ENCODE measurements at regions not wholly inside any gene's neighbourhood (a gene's known extent, or its start where the extent isn't known, plus 50 kb on each side); places are given as distances from the start of the nearest gene placed in this dataset.

DNA sequence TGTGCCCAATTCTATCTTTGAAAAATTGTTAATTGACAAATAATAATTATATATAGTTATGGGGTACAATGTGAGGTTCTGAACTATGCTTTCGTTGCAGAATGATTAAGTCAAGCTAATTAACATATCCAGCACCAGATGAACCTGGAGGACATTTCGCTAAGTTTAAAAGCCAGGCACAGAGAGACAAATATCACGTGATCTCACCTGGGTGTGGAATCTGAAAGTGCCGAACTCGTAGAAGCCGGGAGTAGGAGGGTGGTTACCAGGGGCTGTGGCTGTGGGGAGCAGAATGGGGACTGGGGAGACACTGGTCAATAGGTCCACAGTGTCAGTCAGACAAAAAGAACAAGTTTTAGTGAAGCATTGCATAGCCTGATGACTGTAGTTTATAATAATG is 332.9 kb upstream of the SHH start:
- no peak for FAIRE-seq

GRCh38 chr7:156143683-156144082 is 331.4 kb upstream of the SHH start:
- no peak for FAIRE-seq

GRCh38 chr7:156143158-156143557 is 330.9 kb upstream of the SHH start:
- FAIRE-seq: no peak

- no peak for FAIRE-seq
These were observed 329.7 kb upstream of the SHH start for GRCh38 chr7:156141941-156142340.

- no peak for FAIRE-seq
These were observed 328.6 kb upstream of the SHH start for GRCh38 chr7:156140896-156141295.

- FAIRE-seq: no peak
These were observed 328.2 kb upstream of the SHH start for GRCh38 chr7:156140447-156140846.

GRCh38 chr7:156139633-156140032 is 327.4 kb upstream of the SHH start:
- FAIRE-seq: no peak

DNA sequence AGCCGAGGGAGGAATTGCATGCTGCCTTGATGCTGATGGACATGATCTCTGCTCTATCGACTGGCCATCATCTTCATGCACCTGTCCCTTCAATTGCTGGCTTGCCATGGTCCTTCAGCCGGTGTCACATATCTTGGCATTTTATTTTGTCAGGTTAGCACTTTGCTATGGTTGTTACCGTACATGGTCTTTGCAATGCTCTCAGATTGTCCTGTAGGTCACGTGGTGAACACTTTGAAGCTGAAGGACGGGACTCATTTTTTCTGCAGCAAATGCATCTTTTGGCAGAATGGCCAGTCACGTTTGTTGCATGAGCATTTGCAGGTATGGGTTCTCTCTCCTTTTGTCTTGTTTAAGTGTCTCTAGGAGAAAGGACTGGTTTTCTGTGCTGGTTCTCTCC is 326.8 kb upstream of the SHH start:
- FAIRE-seq: no peak

DNA sequence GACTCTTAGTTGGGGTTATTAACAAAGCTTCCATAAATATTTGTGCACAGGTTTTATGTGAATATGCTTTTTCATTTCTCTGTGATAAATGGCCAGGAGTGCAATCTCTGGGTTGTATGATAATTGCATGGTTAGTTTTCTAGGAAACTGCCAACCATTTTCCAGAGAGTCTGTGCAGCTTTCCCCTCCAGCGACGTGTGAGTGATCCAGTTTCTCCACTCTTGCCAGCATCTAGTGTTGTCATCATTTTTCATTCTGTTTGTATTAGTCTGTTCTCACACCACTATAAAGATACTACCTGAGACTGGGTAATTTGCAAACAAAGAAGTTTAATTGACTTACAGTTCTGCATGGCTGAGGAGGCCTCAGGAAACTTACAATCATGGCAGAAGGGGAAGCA is 319.6 kb upstream of the SHH start:
- FAIRE-seq: no peak

DNA sequence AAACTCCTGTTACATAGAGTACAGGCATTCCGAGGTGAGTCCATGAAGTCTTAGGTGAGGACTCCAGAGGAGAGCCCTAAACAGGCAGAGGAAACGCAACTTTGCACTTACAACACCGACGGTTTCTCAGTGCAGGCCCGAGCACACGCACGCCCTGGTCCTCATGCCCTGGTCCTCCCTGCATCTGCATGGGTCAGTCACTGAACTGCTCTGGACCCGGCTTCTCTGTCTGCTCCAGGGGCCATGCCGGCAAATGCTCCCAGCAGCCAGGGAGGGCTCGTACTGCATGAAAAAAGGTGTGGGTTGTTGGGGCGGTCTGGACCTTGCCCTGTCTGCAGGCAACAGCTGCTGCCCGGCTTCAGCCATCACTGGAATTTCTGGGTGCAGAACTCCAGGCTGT is 317.3 kb upstream of the SHH start:
- FAIRE-seq: no peak

DNA sequence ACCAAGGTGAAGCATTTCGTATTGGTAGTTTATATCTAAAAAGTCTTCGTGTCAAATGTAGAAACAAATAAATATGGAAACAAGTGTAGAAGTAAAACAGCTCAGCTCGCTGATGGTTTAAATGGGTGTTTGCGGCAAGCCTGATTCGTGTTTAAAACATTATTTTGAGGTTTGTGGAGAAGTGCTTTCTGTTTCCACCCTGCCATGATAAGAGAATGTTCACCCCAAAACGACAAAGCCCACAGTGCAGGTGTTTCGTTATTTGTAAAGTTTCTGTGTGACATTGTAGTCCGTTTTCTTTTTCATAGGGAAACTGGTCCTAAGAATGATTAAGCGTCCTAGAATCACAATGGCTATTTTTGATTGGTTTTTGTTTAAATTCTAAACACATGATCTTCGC is 316.2 kb upstream of the SHH start:
- no peak for FAIRE-seq

- no peak for FAIRE-seq
These were observed 315.2 kb upstream of the SHH start for GRCh38 chr7:156127166-156128134.

- FAIRE-seq: no peak
These were observed 313.8 kb upstream of the SHH start for GRCh38 chr7:156125841-156126730.

DNA sequence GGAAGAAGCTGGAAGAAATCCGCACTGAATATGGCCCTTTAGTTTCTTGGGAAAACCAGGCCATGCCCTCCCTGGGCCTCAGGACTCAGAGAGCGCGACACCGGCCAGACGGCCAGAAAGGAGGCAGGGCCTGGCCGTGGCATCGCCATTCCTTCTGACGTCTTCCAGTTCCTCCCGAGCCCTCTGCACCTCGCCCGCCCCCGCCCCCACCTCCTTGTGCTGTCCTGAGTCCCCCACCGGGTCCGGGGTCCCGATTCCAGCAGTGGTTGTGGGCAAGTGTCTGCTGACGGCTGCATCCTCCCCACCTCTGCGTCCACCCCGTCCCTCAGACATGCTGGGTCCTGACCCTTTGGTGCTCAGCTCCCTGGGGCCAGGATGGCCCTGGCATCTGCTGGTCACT is 312.1 kb upstream of the SHH start:
- no peak for FAIRE-seq

DNA sequence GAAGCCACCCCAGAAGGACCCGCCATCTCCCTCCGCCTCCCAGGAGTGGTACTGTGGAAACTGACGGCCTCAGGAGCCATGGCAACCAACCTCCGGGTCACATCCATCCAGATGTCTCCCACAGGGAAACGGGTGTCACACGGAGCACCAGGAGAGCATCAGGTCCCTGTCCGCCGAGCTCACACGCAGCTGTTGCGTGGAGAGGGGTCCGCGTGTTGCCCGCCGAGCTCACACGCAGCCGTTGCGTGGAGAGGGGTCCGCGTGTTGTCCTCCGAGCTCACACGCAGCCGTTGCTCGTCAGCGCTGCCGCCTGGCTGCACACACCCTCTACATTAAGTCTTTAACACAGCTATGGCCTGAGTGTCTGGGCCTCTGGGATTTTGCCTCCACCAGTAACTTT is 311.1 kb upstream of the SHH start:
- FAIRE-seq: no peak

GRCh38 chr7:156122752-156123354 is 310.6 kb upstream of the SHH start:
- FAIRE-seq: no peak

- no peak for FAIRE-seq
These were observed 309.7 kb upstream of the SHH start for GRCh38 chr7:156121956-156122355.

DNA sequence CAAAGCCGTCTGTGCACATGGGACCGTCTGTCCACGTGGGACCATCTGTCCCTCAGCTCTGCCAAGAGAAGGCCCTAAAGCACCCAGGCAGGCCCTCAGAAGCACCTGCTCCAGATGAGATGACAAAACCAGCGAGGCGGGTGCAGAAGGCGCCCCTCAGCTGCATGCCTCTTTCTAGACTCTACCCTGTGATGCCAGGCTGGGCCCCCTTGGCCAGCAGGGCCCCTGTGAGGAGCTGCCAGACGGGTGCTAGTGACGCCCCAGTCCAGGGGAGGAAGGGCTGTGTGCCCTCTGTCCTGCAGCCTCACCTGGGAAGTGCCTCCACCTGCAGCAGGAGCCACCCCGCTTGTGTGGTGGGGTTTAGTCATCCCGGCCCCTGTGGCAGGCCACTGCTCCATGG is 309.2 kb upstream of the SHH start:
- FAIRE-seq: no peak

GRCh38 chr7:156120552-156120951 is 308.3 kb upstream of the SHH start:
- no peak for FAIRE-seq

DNA sequence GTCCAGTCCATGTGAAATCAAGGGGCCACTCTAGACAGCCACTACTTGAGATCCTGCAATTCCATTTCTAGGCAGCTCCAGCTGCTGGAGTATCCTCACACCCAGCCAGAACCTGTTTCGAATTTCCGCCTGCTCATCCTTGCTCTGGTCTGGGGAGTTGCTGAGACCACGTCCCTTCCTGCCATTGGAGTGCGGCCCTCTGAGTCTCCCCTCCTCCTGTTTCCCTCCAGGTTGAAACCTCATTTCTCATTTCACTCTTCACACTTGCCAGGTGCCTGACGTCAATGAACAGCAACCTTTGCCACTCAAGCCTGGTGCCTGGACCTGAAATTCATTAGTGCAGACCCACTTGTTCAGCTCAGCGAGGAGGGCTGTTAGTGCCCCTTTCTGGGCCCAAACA is 307.5 kb upstream of the SHH start:
- FAIRE-seq: no peak

DNA sequence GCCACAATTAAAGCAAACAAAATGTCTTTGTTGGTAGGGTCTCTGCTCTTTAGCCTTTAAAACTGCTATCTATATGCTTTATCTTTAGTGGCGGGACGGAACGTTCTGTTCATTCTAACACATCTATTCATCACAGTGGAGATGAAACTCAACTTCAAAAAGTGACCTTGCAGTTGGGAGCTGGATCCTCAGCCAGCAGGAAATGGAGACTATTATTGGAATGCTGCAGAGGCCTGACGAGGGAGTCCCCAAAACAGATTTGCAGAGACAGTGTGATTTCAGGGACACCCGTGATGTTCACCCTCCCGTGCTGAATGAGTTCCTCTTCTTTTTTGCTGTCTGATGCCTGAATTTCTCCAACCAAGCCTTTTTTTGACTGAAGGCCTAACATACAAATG is 306.0 kb upstream of the SHH start:
- FAIRE-seq: no peak

DNA sequence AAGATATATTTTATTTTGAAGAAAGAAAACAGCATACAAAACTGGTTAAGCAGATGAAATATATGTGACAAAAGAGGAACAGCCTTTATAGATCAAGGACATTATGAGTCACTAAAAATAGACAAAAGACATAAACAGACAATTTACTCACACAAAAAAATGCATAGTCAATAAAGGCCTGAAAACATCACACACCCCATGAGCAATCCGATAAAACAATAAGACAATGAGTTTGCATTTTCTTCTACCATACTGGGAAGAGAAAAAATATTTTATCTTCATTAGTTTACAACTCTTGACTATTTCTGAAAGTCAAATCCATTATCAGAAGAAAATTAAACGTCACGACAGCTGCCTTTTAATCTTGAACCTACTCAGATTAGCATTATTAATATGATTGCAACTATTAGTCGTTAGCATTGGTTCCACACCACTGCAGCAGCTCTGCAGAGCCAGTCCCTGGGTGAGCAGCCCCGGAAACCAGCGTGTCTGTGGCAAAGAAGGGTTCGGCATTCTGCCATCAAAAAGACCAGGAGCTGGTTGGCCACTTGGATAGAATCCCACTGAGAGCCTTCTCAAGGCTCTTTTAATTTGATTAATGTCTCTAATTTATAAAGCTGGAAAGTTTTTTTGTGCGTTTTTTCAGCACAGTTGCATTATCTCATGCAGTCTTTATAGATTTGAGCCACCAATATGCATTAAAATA is 305.4 kb upstream of the SHH start:
- FAIRE-seq: no peak
